Endothelial cell of umbilical vein (primary cell): ENCODE measurements at regions not wholly inside any gene's neighbourhood (a gene's known extent, or its start where the extent isn't known, plus 50 kb on each side); places are given as distances from the start of the nearest gene placed in this dataset.

Experiments
- CTCF ChIP-seq, 2 donors: IDR thresholded peaks; 1 replicate in 1 of 2; 2 replicates in 1 of 2; pipeline ENCODE4 v1.5.1; 2011; ENCODE audit warnings: low read length in 2 of 2, mild to moderate bottlenecking in 2 of 2, moderate library complexity in 2 of 2, control low read depth in 1 of 2, inconsistent platforms in 1 of 2, low read depth in 1 of 2; ENCODE audit not compliant: insufficient read depth in 1 of 2; ENCODE audit errors: extremely low read depth in 1 of 2
- EZH2 ChIP-seq: IDR thresholded peaks from 2 replicates; pipeline ENCODE4 v1.6.1; 2012; ENCODE audit warnings: borderline replicate concordance, low read depth, mild to moderate bottlenecking, moderate library complexity, low read length, inconsistent platforms; ENCODE audit not compliant: severe bottlenecking
- FOS ChIP-seq: IDR thresholded peaks from 2 replicates; pipeline ENCODE4 v1.6.1; 2011; ENCODE audit warnings: mild to moderate bottlenecking, low read length, moderate library complexity, borderline replicate concordance; ENCODE audit not compliant: insufficient read depth
- GATA2 ChIP-seq: IDR thresholded peaks from 2 replicates; pipeline ENCODE4 v1.7.0; 2011; ENCODE audit warnings: low read depth, mild to moderate bottlenecking, moderate library complexity, mixed read lengths, low read length; ENCODE audit not compliant: insufficient read length, insufficient read depth
- JUN ChIP-seq: IDR thresholded peaks from 2 replicates; pipeline ENCODE4 v1.6.1; 2011; ENCODE audit warnings: borderline replicate concordance, low read depth; ENCODE audit not compliant: insufficient read length, insufficient read depth
- MAX ChIP-seq: IDR thresholded peaks from 2 replicates; pipeline ENCODE4 v1.6.1; 2011; ENCODE audit not compliant: insufficient read depth, insufficient read length
- MYC ChIP-seq: IDR thresholded peaks from one replicate; pipeline ENCODE4 v1.6.1; 2011; ENCODE audit warnings: mild to moderate bottlenecking, low read depth, low read length
- POLR2A ChIP-seq: IDR thresholded peaks from 2 replicates; pipeline ENCODE4 v1.6.1; 2012; ENCODE audit warnings: low read depth, mild to moderate bottlenecking, control low read depth, low read length
- POLR2AphosphoS5 ChIP-seq: IDR thresholded peaks from 2 replicates; pipeline ENCODE4 v1.6.1; 2012; ENCODE audit warnings: low read depth, mild to moderate bottlenecking, control low read depth, low read length, moderate library complexity; ENCODE audit not compliant: insufficient read depth

- no peak for TF ChIP-seq POLR2AphosphoS5
- TF ChIP-seq CTCF (IDR thresholded peaks at IDR 0.05; ENCODE audit: extremely low read depth in 1 of 2, insufficient read depth in 1 of 2, low read depth in 1 of 2, low read length in 2 of 2): no peak
- TF ChIP-seq POLR2A: no peak
- TF ChIP-seq MAX: no peak
- TF ChIP-seq EZH2: no peak
- no peak for TF ChIP-seq FOS
- no peak for TF ChIP-seq JUN
- no peak for TF ChIP-seq MYC
- TF ChIP-seq GATA2: no peak
These were observed 433.5 kb upstream of the POU3F3 start for GRCh38 chr2:104420420-104420819.
